DMS 273 treated with DMSO at 0.1 percent for 48 hours (cell line): ENCODE measurements at regions not wholly inside any gene's neighbourhood (a gene's known extent, or its start where the extent isn't known, plus 50 kb on each side); places are given as distances from the start of the nearest gene placed in this dataset.

Experiments
- DNase-seq: peaks from one replicate; lab custom pipeline; 2025; lab: John Stamatoyannopoulos, UW

- DNase-seq: no peak
Observed at GRCh38 chr7:98464558-98464940, 63.7 kb upstream of the BAIAP2L1 start.

- DNase-seq: no peak
Observed at GRCh38 chr7:98463837-98464557, 63.1 kb upstream of the BAIAP2L1 start.

GRCh38 chr7:98462911-98463633, 62.2 kb upstream of the BAIAP2L1 start:
- no peak for DNase-seq

DNA sequence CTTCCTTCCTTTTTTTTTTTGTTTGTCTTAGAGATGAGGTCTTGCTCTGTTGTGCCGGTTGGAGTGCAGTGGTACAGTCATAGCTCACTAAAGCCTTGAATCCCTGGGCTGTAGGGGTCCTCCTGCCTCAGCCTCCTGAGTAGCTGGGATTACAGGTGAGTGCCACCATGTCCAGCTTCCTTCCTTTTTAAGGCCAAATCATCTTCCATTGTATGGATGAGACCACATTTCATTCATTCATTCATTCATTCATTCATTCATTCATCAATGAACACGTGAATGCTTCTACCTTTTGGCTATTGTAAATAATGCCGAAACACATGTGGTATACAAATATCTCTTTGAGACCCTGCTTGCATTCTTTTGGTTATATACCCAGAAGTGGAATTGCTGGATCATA, 60.0 kb upstream of the BAIAP2L1 start:
- no peak for DNase-seq

DNA sequence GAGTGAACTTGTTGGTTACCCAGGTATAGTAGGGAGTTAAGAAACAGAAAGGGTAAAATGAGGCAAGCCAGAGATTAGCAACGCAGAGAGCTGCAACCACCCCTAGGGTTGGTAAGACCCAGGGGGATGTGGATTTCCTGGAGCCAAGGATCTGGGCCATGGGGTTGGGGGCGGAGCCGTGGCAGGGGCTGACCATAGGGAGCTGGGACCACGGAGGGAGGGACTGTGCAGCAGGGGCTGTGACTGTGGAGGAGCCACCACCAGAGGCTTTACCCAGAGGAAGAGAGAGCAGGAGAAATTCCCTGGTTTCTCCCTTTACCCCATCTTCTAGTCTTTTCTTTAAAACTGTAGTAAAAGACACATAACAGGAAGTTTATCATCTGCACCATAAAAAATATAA, 58.6 kb upstream of the BAIAP2L1 start:
- DNase-seq: no peak

DNA sequence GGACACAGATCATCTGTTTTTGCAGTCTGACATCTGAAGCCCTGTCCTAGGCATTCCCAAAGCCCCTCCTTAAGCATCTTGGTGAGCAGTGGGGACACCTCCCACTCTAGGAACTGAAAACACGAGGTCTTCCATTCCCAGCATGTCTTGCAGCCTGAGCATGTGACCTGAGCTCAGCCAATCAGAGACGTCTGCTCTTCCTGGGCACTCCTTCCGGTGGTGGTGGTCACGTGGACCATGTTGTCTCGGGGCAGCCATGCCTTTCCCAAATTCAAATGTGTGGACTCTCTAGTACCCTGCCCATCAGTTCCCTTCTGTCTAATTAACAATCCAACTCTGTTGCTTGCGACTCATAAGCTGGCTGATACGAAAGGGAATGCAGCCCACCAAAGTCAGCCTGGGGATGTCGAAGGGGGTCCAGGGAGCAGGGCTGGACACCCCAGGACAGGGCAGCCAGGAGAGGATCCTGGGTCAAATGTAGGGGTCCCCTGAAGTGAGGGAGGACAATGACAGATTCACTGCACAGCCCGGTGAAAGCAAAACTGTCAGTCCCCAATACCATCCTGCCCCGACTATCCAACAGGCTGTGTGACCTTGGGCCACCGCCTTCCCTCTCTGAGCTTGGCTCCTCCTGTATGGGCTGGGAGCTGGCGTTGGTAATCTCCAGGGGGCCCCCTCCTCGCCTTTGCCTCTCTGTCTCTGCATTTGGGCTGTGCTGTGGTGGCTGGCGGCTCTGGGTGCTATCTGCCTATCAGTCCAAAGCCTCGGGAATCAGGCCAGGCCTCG, 57.4 kb upstream of the BAIAP2L1 start:
- DNase-seq: no peak

DNA sequence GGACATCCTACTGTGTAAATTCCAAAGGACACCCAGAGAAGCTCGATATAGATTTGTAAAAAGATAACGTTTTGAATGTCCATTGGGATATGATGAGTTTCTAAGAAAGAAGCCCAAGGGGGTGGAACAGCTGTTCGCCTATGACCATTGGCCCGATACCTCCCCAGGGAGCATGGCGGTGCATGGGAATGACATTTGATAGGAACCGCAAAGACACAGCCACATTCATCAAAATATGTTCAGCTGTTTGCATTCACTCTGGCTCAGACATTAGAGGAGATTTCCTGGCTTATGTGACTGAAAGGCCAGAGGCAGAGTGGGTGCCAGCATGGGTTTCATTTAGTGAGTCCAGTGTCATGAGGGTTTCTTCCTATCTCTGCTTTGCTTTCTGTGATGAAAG, 56.0 kb upstream of the BAIAP2L1 start:
- DNase-seq: no peak

- DNase-seq: no peak
Observed at GRCh38 chr7:98452791-98453190, 51.9 kb upstream of the BAIAP2L1 start.
